K562 (cell line): ENCODE measurements at regions not wholly inside any gene's neighbourhood (a gene's known extent, or its start where the extent isn't known, plus 50 kb on each side); places are given as distances from the start of the nearest gene placed in this dataset.

Experiments
- ARID1B ChIP-seq: fragments of 450-650 bp; IDR thresholded peaks from 2 replicates; pipeline ENCODE4 v1.6.1; 2016; ENCODE audit warnings: antibody characterized with exemption, mild to moderate bottlenecking, inconsistent platforms
- ETV6 ChIP-seq, 3 experiments: fragments of 150-350 bp in 1 of 3; sonication (generic) in 1 of 3; formaldehyde crosslinking in 1 of 3; IDR thresholded peaks; 2 replicates each; pipeline versions ENCODE4 v1.6.1 to v1.8.0; 2014 to 2022; ENCODE audit warnings: borderline replicate concordance in 2 of 3, low read depth in 2 of 3, antibody characterized with exemption in 1 of 3, low read length in 1 of 3, mild to moderate bottlenecking in 1 of 3, missing genetic modification reagents in 1 of 3
- MGA ChIP-seq: fragments of 450-650 bp; IDR thresholded peaks from 2 replicates; pipeline ENCODE4 v1.6.1; 2016; ENCODE audit warnings: mild to moderate bottlenecking, moderate library complexity
- TF ChIP-seq, protein P1 (sequence below): fragments of 150-350 bp; conservative IDR thresholded peaks from 2 replicates; pipeline ENCODE4 v1.6.1; 2014; ENCODE audit warnings: low read length

DNA sequence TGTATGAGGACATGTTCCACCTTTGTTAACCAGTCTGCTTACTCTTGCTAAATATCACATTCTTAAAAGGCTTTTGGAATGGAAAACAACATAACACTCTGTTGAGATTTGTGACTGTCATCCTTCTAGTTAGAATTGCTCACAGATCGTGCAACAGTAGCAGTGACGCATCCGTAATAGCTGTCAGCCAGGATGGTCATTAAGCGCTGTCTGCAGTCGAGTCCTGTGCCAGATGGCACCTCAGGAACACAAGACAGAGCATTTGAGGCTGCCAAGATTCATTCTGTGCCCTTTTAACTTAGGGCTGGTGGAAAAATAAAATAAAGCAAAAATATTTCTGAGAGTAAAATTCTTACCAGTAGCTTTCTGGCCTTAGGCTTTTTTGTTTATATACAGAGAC is 348.6 kb downstream of the ANKRD7 start (continued):
- TF ChIP-seq, protein P1, sequence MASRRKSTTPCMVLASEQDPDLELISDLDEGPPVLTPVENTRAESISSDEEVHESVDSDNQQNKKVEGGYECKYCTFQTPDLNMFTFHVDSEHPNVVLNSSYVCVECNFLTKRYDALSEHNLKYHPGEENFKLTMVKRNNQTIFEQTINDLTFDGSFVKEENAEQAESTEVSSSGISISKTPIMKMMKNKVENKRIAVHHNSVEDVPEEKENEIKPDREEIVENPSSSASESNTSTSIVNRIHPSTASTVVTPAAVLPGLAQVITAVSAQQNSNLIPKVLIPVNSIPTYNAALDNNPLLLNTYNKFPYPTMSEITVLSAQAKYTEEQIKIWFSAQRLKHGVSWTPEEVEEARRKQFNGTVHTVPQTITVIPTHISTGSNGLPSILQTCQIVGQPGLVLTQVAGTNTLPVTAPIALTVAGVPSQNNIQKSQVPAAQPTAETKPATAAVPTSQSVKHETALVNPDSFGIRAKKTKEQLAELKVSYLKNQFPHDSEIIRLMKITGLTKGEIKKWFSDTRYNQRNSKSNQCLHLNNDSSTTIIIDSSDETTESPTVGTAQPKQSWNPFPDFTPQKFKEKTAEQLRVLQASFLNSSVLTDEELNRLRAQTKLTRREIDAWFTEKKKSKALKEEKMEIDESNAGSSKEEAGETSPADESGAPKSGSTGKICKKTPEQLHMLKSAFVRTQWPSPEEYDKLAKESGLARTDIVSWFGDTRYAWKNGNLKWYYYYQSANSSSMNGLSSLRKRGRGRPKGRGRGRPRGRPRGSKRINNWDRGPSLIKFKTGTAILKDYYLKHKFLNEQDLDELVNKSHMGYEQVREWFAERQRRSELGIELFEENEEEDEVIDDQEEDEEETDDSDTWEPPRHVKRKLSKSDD, result no peak
- TF ChIP-seq ETV6 (IDR thresholded peaks at IDR 0.05; ENCODE audit: borderline replicate concordance in 1 of 2, low read depth in 2 of 2, low read length in 1 of 2) (no peak), ETV6 (CRISPR knock-in tag; IDR thresholded peaks at IDR 0.05; ENCODE audit: borderline replicate concordance) (no peak), MGA (no peak), ARID1B (no peak)
